Stimulated activated CD8-positive, alpha-beta memory T cell treated with anti-CD3 and anti-CD28 coated beads, Interleukin-12 subunit alpha, Interleukin-12 subunit beta, amount 100 ng/mL, for 24 hours (primary cell): ENCODE measurements at regions not wholly inside any gene's neighbourhood (a gene's known extent, or its start where the extent isn't known, plus 50 kb on each side); places are given as distances from the start of the nearest gene placed in this dataset.

Experiments used
- DNase-seq: peaks from one replicate; pipeline ENCODE4 v3.0.0-alpha.2; 2020; ENCODE audit errors: extremely low read depth

DNA sequence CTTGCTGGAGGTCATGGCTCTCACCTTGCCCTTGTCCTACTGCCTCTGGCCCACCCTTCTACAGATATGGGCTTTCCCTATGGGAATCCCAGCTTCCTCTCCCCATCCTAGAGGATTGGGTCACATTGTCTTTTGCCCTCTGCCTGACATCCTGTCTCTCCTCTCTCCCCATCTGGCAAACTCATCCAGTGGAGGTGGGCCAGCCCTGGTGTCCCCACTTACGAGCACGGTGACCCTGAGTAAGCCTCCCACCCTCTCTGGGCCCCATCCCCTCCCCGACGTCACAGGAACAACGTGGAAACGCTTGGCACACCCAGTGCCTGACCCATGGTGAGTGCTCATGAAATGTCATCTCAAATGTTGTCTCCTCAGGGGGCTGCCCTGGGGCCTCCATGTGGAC is 56.1 kb upstream of the ID3 start:
- no peak for DNase-seq

DNA sequence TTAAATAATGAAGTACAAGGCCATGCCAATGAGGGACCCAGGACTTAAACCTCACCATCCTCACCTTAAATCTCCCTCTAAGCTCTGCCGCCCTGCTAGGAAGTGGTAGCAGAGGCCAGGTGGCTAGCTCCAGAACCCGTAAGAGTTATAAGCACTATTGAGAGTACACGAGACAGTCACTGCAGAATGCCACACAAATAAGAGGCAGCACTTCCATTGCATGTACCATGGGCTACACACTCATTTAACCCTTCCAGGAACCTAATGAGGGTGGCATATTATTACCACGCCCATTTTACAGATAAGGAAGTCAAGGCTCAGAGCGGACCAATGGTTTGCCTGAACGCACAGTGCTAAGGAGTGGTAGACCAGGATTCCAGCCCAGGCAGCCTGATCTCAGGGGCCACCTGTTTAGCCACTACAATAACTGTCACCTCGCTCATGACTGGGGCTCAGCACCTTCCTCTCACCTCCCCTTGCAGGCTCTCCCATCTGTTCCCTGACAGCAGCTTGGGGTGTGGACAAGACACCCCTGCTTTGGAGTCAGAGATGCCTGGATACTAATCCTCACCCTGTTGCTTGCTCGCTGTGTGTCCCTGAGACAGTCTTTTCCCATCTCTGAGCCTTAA is 54.8 kb upstream of the ID3 start:
- no peak for DNase-seq

DNA sequence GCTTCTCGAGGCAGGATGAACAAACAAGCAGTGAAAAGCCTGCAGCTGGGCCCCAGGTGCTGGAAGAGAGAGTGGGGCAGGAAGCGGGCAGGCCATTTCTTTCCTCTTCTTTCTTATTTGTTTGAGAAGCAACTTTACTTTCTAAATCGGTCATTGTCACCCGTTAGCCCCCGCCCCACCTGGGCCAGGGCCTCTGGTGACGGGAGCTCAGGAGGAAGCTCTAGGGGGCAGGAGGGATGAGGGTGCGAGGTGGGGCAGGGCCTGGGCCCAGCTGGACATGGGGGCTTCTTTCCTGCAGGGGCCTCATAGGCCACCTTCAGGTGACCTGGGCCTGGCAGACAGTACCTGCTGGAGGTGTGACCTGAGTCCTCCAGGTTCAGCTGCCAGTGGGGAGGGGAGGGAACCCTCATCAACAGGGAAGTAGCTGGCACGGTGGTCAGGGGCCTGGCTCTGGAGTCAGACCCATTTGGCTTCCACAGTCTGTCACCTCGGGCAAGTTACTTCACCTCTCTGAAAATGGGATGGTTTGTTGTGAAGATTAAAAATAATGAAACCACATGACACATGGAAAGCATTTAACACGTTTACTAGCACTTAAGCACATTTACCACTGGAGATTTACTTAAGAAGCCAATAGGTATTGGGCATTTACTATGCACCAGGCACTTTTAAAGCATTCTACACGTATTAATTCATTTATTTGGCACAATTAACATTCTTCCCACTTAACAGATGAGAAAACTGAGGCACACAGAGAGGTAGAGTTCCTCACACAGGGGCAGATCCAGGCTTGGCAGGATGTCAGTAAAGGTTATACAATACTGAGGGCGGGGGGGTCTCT is 54.1 kb upstream of the ID3 start:
- DNase-seq: no peak

DNA sequence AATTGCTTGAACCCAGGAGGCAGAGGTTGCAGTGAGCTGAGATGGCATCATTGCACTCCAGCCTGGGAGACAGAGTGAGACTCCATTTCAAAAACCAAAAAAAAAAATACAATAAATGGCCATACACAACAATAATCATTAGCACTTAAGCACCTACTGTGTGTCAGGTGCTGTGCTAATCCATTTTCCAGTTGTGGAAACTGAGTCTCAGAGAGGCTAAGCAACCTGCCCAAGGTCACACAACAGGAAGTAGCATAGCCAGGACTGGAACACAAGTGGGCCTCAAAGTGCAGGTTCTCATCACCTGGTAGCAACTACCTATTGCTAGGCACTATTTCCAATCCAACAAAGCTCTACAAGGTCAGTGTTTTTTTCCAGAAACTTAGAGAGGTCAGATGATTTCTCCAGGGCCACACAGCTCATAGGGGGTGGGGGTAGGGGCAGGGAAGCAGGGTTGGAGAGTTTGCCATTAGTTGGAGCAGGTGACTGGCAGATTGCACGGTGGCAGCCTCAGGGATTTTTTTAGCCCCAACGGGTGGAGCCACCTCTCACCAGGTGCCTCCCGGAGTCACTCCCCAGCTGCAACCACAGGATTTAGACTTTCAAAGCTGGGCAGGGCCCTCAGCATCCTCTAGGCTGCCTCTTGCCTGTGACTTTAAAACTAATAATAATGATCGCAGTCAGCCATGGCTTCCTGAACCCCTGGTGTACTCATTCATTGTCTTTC is 52.5 kb upstream of the ID3 start:
- DNase-seq: no peak

DNA sequence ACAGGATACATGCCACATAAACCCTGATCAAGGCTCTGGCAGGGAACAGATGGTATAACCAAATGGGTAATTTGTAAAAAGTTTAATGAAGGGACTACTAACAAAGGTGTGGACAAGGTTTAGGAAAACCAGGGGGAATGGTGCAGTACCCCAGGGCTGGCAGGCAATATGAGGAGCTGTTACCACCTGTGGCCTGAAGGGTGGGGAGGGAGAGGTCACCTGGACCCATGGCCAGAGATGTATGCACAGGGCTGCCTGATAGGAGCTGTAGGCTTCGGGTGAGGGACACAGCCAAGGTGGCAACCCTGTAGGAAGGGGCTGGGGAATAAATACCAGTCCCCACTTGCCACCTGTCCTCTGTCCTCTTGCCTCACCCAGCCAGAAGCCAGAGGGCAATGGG is 51.4 kb upstream of the ID3 start:
- DNase-seq: no peak

DNA sequence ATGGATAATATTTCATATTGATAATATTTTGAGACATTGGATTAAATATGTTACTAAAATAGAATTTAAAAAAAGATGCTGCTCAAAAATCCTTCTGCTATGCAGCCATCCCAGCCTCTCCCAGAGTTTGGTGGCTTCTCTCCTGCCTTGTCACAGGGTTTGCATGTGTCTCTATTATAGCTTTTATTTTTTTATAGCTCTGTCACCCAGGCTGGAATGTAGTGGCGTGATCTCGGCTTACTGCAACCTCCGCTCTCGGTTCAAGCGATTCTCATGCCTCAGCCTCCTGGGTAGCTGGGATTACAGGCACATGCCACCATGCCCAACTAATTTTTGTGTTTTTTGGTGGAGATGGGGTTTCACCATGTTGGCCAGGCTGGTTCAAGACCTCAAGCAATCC is 50.7 kb upstream of the ID3 start:
- no peak for DNase-seq
